ENCODE measurements at regions not wholly inside any gene's neighbourhood (a gene's known extent, or its start where the extent isn't known, plus 50 kb on each side); places are given as distances from the start of the nearest gene placed in this dataset.

DNA sequence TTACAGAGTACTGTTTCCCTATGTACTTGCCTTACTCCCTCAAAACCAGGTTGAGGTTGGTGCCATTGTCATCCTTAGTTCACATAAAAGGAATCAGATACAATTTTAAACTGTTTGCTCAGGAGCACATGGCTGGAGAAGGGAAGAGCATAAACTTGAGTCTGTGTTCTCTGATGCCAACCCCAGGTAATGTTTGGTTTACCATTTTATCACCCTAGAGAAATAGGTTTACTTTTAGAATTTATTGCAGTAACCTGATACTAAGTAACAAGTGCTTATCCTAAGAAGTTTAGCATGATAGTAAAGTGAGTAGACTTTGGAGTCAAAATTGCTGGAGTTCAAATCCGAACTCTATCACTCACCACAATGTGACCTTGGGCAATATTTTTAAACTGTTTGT lies 86.3 kb downstream of the RFPL4B start (continued):
- TF ChIP-seq REST (IDR thresholded peaks at IDR 0.05) (no peak), NR2F2 (IDR thresholded peaks at IDR 0.05) (no peak)

- H3K27ac ChIP-seq (ENCODE audit: low read depth in 1 of 2, low read length in 2 of 2) = no peak overlapping the region
- H3K4me3 ChIP-seq (ENCODE audit: low read depth in 1 of 3, low read length in 3 of 3) = no peak overlapping the region
- DNase-seq (ENCODE audit: low spot score) = no peak
- WGBS = 95% methylated on average over 2 of the region's 2 CpGs
- TF ChIP-seq FOXA2 (IDR thresholded peaks at IDR 0.05) = no peak
- no peak for TF ChIP-seq RXRA (IDR thresholded peaks at IDR 0.05)
- TF ChIP-seq GABPA (IDR thresholded peaks at IDR 0.05 in 1 of 2, conservative IDR thresholded peaks at IDR 0.05 in 1 of 2) = no peak
- no peak for TF ChIP-seq EGR1 (IDR thresholded peaks at IDR 0.05; ENCODE audit: low read depth in 2 of 2)
- no peak for TF ChIP-seq HNF4A (conservative IDR thresholded peaks at IDR 0.05)
- no peak for TF ChIP-seq TAF1 (conservative IDR thresholded peaks at IDR 0.05)
- no peak for TF ChIP-seq FOXA1 (IDR thresholded peaks at IDR 0.05)
- TF ChIP-seq YY1 (IDR thresholded peaks at IDR 0.05) = no peak
- TF ChIP-seq, protein P1, sequence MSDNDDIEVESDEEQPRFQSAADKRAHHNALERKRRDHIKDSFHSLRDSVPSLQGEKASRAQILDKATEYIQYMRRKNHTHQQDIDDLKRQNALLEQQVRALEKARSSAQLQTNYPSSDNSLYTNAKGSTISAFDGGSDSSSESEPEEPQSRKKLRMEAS (IDR thresholded peaks at IDR 0.05) = no peak
- TF ChIP-seq HNF4G (IDR thresholded peaks at IDR 0.05) = no peak
- TF ChIP-seq NR2F2 (IDR thresholded peaks at IDR 0.05) = no peak
- no peak for TF ChIP-seq JUND (IDR thresholded peaks at IDR 0.05)
- no peak for TF ChIP-seq RAD21 (IDR thresholded peaks at IDR 0.05)
- TF ChIP-seq ATF3 (IDR thresholded peaks at IDR 0.05) = no peak
- TF ChIP-seq REST (IDR thresholded peaks at IDR 0.05) = no peak
- no peak for TF ChIP-seq CTCF (IDR thresholded peaks at IDR 0.05; ENCODE audit: low read depth, low read length, missing input control)
- TF ChIP-seq, protein P2, sequence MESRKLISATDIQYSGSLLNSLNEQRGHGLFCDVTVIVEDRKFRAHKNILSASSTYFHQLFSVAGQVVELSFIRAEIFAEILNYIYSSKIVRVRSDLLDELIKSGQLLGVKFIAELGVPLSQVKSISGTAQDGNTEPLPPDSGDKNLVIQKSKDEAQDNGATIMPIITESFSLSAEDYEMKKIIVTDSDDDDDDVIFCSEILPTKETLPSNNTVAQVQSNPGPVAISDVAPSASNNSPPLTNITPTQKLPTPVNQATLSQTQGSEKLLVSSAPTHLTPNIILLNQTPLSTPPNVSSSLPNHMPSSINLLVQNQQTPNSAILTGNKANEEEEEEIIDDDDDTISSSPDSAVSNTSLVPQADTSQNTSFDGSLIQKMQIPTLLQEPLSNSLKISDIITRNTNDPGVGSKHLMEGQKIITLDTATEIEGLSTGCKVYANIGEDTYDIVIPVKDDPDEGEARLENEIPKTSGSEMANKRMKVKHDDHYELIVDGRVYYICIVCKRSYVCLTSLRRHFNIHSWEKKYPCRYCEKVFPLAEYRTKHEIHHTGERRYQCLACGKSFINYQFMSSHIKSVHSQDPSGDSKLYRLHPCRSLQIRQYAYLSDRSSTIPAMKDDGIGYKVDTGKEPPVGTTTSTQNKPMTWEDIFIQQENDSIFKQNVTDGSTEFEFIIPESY (IDR thresholded peaks at IDR 0.05) = no peak
- no peaks in the 10 kb centered on the region for H3K27me3 ChIP-seq (ENCODE audit: control insufficient read depth in 4 of 4, insufficient read depth in 4 of 4, low read length in 3 of 4)
- no peaks in the 10 kb centered on the region for H3K9me3 ChIP-seq (ENCODE audit: control insufficient read depth in 4 of 4, low read length in 3 of 4)
- H3K9ac ChIP-seq (ENCODE audit: low read depth in 1 of 2, low read length in 2 of 2) = no peak overlapping the region
- H3K36me3 ChIP-seq (ENCODE audit: control insufficient read depth in 4 of 4, insufficient read depth in 3 of 4, low read depth in 1 of 4, low read length in 3 of 4) = no peaks in the 10 kb centered on the region
- H3K4me1 ChIP-seq (ENCODE audit: control insufficient read depth in 4 of 4, insufficient read depth in 4 of 4, low read length in 3 of 4) = no peaks in the 10 kb centered on the region
Observed at GRCh38 chr6:112434896-112435435, 87.8 kb downstream of the RFPL4B start.
